K562 (cell line): ENCODE measurements at regions not wholly inside any gene's neighbourhood (a gene's known extent, or its start where the extent isn't known, plus 50 kb on each side); places are given as distances from the start of the nearest gene placed in this dataset.

ENCODE experiments used
- ATAC-seq: fragments of 200-7000 bp; cut with Tn5 transposase; 3 replicates; pipeline ENCODE4 v1.9.1; 2020; ENCODE audit warnings: moderate library complexity
- BruUV-seq: library from RNA; stranded (reverse); fragments of 400-500 nt; replicated peaks from 2 replicates; lab custom pipeline; 2021; lab: Mats Ljungman, UMichigan
- CTCF ChIA-PET: fragments of 300-600 bp; formaldehyde crosslinking; extraction: SDS; loops from one replicate; lab custom pipeline; 2021; ENCODE audit warnings: low intra/inter-chr PET ratio; lab: Yijun Ruan, JAX
- POLR2A ChIA-PET: fragments of 300-600, 350-650 bp; sonication (Branson Sonifier 250); formaldehyde crosslinking; extraction: SDS; loops from one replicate; lab custom pipeline; 2021; ENCODE audit warnings: antibody characterized with exemption, inconsistent platforms; lab: Yijun Ruan, JAX
- DNase-seq, 4 experiments: peaks; one replicate each; pipeline versions ENCODE4 v3.0.0 to v3.0.0-alpha.2; 2011 to 2018; ENCODE audit warnings: low spot score in 3 of 4, mixed read lengths in 3 of 4; ENCODE audit errors: extremely low read depth in 1 of 4
- FAIRE-seq: peaks from 2 replicates; lab custom pipeline; 2011; peaks lifted over from hg19 to GRCh38; lab: Jason Lieb, UNC
- H2AFZ ChIP-seq: 2 replicates; pipeline ENCODE4 v1.6.0; 2011; ENCODE audit warnings: low read depth, low read length, control low read depth, inconsistent platforms
- H3K27ac ChIP-seq: fragments of 200-600 bp; 3 replicates; pipeline ENCODE4 v1.8.0; 2011; ENCODE audit warnings: low read depth, mild to moderate bottlenecking, control low read depth, inconsistent platforms, low read length, moderate library complexity, mixed read lengths; ENCODE audit errors: extremely low read depth
- H3K27me3 ChIP-seq, 2 experiments: fragments of 300-600 bp in 1 of 2; 2 replicates in 1 of 2; 3 replicates in 1 of 2; pipeline versions ENCODE4 v1.6.0 to v1.8.0; 2011; ENCODE audit warnings: inconsistent platforms in 2 of 2, low read length in 2 of 2, mild to moderate bottlenecking in 1 of 2, mixed read lengths in 1 of 2, moderate library complexity in 1 of 2; ENCODE audit not compliant: control insufficient read depth in 2 of 2, insufficient read depth in 2 of 2
- H3K36me3 ChIP-seq: fragments of 300-600 bp; 3 replicates; pipeline ENCODE4 v1.8.0; 2011; ENCODE audit warnings: mild to moderate bottlenecking, low read length, inconsistent platforms; ENCODE audit not compliant: control insufficient read depth, insufficient read depth
- H3K4me1 ChIP-seq, 2 experiments: fragments of 200-600 bp in 1 of 2; replicated peaks in 1 of 2; 2 replicates in 1 of 2; 3 replicates in 1 of 2; pipeline versions ENCODE4 v1.5.1 to v1.8.0; 2011; ENCODE audit warnings: inconsistent platforms in 2 of 2, low read length in 2 of 2, mild to moderate bottlenecking in 1 of 2, mixed read lengths in 1 of 2, moderate library complexity in 1 of 2; ENCODE audit not compliant: control insufficient read depth in 2 of 2, insufficient read depth in 2 of 2
- H3K4me2 ChIP-seq: 2 replicates; pipeline ENCODE4 v1.6.1; 2011; ENCODE audit warnings: low read length, control low read depth, inconsistent platforms, mixed read lengths; ENCODE audit not compliant: insufficient read depth
- H3K4me3 ChIP-seq: fragments of 200-600 bp; sonication (generic), shearing (Covaris generic); 2 replicates; pipeline ENCODE4 v1.5.1; 2016; ENCODE audit warnings: control low read depth, inconsistent platforms
- H3K79me2 ChIP-seq: fragments of 200-600 bp; 3 replicates; pipeline ENCODE4 v1.8.0; 2011; ENCODE audit warnings: low read length, inconsistent platforms; ENCODE audit not compliant: control insufficient read depth, insufficient read depth
- H3K9ac ChIP-seq, 2 experiments: 2 replicates each; pipeline versions ENCODE4 v1.6.0 to v1.6.1; 2011; ENCODE audit warnings: low read depth in 2 of 2, low read length in 2 of 2, control low read depth in 1 of 2, inconsistent platforms in 1 of 2, mild to moderate bottlenecking in 1 of 2, mixed read lengths in 1 of 2; ENCODE audit not compliant: insufficient read depth in 1 of 2
- H3K9me1 ChIP-seq: one replicate; pipeline ENCODE4 v1.6.0; 2011; ENCODE audit warnings: inconsistent platforms, mild to moderate bottlenecking, low read length, moderate library complexity; ENCODE audit not compliant: control insufficient read depth, insufficient read depth
- H3K9me3 ChIP-seq: replicated peaks from 2 replicates; pipeline ENCODE4 v1.5.1; 2011; ENCODE audit warnings: low read depth, low read length, inconsistent platforms; ENCODE audit not compliant: control insufficient read depth, insufficient read depth
- H4K20me1 ChIP-seq: replicated peaks from 2 replicates; pipeline ENCODE4 v1.6.1; 2011; ENCODE audit warnings: low read length, inconsistent platforms, mixed read lengths; ENCODE audit not compliant: control insufficient read depth, insufficient read depth
- CBFA2T3 ChIP-seq: fragments of 450-650 bp; IDR thresholded peaks from 2 replicates; pipeline ENCODE4 v1.6.1; 2017
- DDX20 ChIP-seq: fragments of 450-650 bp; IDR thresholded peaks from 2 replicates; pipeline ENCODE4 v1.6.1; 2016; ENCODE audit warnings: missing genetic modification characterization, low read depth, mild to moderate bottlenecking, missing compliant biosample characterization, moderate library complexity
- MIER1 ChIP-seq: fragments of 450-650 bp; IDR thresholded peaks from 2 replicates; pipeline ENCODE4 v1.6.1; 2016; ENCODE audit warnings: antibody characterized with exemption, mild to moderate bottlenecking, low read depth
- NR2F6 ChIP-seq: fragments of 450-650 bp; formaldehyde crosslinking; IDR thresholded peaks from 2 replicates; pipeline ENCODE4 v1.4.0; 2020; ENCODE audit warnings: mild to moderate bottlenecking
- ZBTB34 ChIP-seq: fragments of 250-450 bp; sonication (Bioruptor Pico); IDR thresholded peaks from 2 replicates; pipeline ENCODE4 v1.8.0; 2021; ENCODE audit warnings: mild to moderate bottlenecking, moderate library complexity
- ZBTB49 ChIP-seq: sonication (generic); formaldehyde crosslinking; IDR thresholded peaks from 2 replicates; pipeline ENCODE4 v1.8.0; 2022; ENCODE audit warnings: missing genetic modification reagents, mild to moderate bottlenecking, borderline replicate concordance
- WGBS: fragments of 100-300 bp; shearing (Covaris generic); methylation state at CpG from one replicate; pipeline ENCODE4 v1.1.6; 2016; ENCODE audit warnings: low coverage, mixed read lengths; ENCODE audit not compliant: insufficient coverage; ENCODE audit errors: missing lambda C conversion rate; 5-methylcytosine and 5-hydroxymethylcytosine counted together
- in situ Hi-C: fragments of 300-500 bp; cut with MboI; formaldehyde crosslinking; loops from 4 replicates; pipeline ENCODE4 v1.15.0; 2018; ENCODE audit warnings: inconsistent platforms, mixed read lengths
- intact Hi-C: fragments of 100-400 bp; cut with micrococcal nuclease; formaldehyde crosslinking; loops from 2 replicates; pipeline ENCODE4 v1.14.2; 2022

GRCh38 chr2:180219491-180219890 lies 212.4 kb upstream of the CWC22 start:
- Histone ChIP-seq H3K79me2 (no peaks in the 10 kb centered on the region), H3K4me3 (no peak overlapping the region), H3K9ac (no peak overlapping the region), H2AFZ (no peak overlapping the region), H3K4me2 (no peak overlapping the region), H3K27me3 (no peaks in the 10 kb centered on the region), H3K27ac (no peak overlapping the region), H4K20me1 (no peaks in the 10 kb centered on the region), H3K36me3 (no peaks in the 10 kb centered on the region), H3K4me1 (no peaks in the 10 kb centered on the region), H3K9me1 (no peaks in the 10 kb centered on the region), H3K9me3 (no peaks in the 10 kb centered on the region)
- no TSS peak for BruUV-seq
- DNase-seq (no peak), ATAC-seq (no peak), FAIRE-seq (no peak)
- intact Hi-C loops: no loop called here
- CTCF ChIA-PET: no interaction called here
- no peak for TF ChIP-seq ZBTB34 (CRISPR knock-in tag)
- TF ChIP-seq NR2F6 (CRISPR knock-in tag): no peak
- TF ChIP-seq ZBTB49 (CRISPR knock-in tag): no peak
- no peak for TF ChIP-seq CBFA2T3
- TF ChIP-seq MIER1: no peak
- TF ChIP-seq DDX20 (tag): no peak
- in situ Hi-C loops: no loop called here
- POLR2A ChIA-PET: no interaction called here
- 0% methylated on average over 1 of the region's 1 CpG for WGBS
